ENCODE measurements at regions not wholly inside any gene's neighbourhood (a gene's known extent, or its start where the extent isn't known, plus 50 kb on each side); places are given as distances from the start of the nearest gene placed in this dataset.

GRCh38 chr3:137924628-137925027 lies 85.3 kb upstream of the CLDN18 start:
- in situ Hi-C loops (cut with HindIII; ENCODE audit: low pct_ligation_motif_present, low sequenced_read_pairs) = no loop called here
- TF ChIP-seq CTCF (IDR thresholded peaks at IDR 0.05; ENCODE audit: low read depth, low read length, missing control alignments) = no peak
- Histone ChIP-seq H3K27me3 (replicated peaks) (no peaks in the 10 kb centered on the region), H3K36me3 (replicated peaks) (no peaks in the 10 kb centered on the region), H3K4me3 (ENCODE audit: low read depth, low read length) (no peak overlapping the region), H3K27ac (no peak overlapping the region)
- no peak for DNase-seq

DNA sequence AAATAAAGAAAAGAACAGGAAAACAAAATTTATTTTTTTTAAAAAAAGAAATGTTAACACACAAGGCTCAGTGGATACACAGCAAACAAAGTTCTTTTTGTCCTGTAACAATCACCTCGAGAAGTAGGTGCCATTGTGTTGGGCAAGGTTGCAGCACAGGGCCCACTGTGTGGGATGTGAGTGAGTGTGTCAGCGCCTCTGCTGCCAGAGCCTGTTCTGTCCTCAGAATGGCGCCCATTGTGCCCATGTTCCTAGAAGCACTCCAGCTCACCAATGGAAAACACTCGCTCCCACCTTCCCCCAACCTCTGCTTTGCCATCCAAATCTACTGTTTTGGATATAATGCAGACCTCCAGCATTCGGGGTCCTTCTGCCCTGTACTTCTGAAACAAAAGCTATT lies 84.9 kb upstream of the CLDN18 start:
- Histone ChIP-seq H3K4me3 (ENCODE audit: low read depth, low read length) (no peak overlapping the region), H3K27me3 (replicated peaks) (no peaks in the 10 kb centered on the region), H3K27ac (no peak overlapping the region), H3K36me3 (replicated peaks) (no peaks in the 10 kb centered on the region)
- TF ChIP-seq CTCF (IDR thresholded peaks at IDR 0.05; ENCODE audit: low read depth, low read length, missing control alignments) = no peak
- in situ Hi-C loops (cut with HindIII; ENCODE audit: low pct_ligation_motif_present, low sequenced_read_pairs) = no loop called here
- DNase-seq = no peak

DNA sequence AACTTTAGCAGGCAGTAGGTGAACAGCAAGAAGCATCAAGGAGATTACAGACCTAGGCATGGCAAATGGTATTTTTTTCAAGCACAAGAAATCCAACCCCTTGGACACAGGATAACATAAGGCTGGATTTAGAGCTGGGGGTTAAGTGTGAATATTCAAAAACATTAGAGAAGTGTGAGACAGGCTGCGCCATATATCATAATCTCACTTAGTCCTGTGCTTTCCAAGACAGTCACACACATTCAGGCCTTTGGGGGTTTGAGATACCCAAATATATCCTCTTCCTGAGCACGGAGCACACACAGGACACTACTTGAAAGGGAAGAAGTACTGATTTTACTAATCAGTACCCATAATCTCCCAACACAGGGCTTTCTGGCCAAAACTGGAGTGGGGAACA lies 83.0 kb upstream of the CLDN18 start:
- no peak for DNase-seq
- TF ChIP-seq CTCF (IDR thresholded peaks at IDR 0.05; ENCODE audit: low read depth, low read length, missing control alignments) = no peak
- Histone ChIP-seq H3K36me3 (replicated peaks) (no peaks in the 10 kb centered on the region), H3K27ac (no peak overlapping the region), H3K4me3 (ENCODE audit: low read depth, low read length) (no peak overlapping the region), H3K27me3 (replicated peaks) (no peaks in the 10 kb centered on the region)
- in situ Hi-C loops (cut with HindIII; ENCODE audit: low pct_ligation_motif_present, low sequenced_read_pairs) = no loop called here

- DNase-seq = no peak
- no peak overlapping the region for H3K4me3 ChIP-seq (ENCODE audit: low read depth, low read length)
- no peak overlapping the region for H3K27ac ChIP-seq
- H3K36me3 ChIP-seq (replicated peaks) = no peaks in the 10 kb centered on the region
- in situ Hi-C loops (cut with HindIII; ENCODE audit: low pct_ligation_motif_present, low sequenced_read_pairs) = no loop called here
- no peaks in the 10 kb centered on the region for H3K27me3 ChIP-seq (replicated peaks)
- no peak for TF ChIP-seq CTCF (IDR thresholded peaks at IDR 0.05; ENCODE audit: low read depth, low read length, missing control alignments)
Measured at GRCh38 chr3:137930976-137931375, 79.0 kb upstream of the CLDN18 start.

GRCh38 chr3:137938876-137939275 lies 71.1 kb upstream of the CLDN18 start:
- no peaks in the 10 kb centered on the region for H3K27me3 ChIP-seq (replicated peaks)
- TF ChIP-seq CTCF (IDR thresholded peaks at IDR 0.05; ENCODE audit: low read depth, low read length, missing control alignments) = no peak
- in situ Hi-C loops (cut with HindIII; ENCODE audit: low pct_ligation_motif_present, low sequenced_read_pairs) = no loop called here
- no peak overlapping the region for H3K27ac ChIP-seq
- no peaks in the 10 kb centered on the region for H3K36me3 ChIP-seq (replicated peaks)
- DNase-seq = no peak
- H3K4me3 ChIP-seq (ENCODE audit: low read depth, low read length) = no peak overlapping the region

- no peak overlapping the region for H3K4me3 ChIP-seq (ENCODE audit: low read depth, low read length)
- no peak for TF ChIP-seq CTCF (IDR thresholded peaks at IDR 0.05; ENCODE audit: low read depth, low read length, missing control alignments)
- H3K27me3 ChIP-seq (replicated peaks) = no peaks in the 10 kb centered on the region
- no peak for DNase-seq
- H3K27ac ChIP-seq = no peak overlapping the region
- in situ Hi-C loops (cut with HindIII; ENCODE audit: low pct_ligation_motif_present, low sequenced_read_pairs) = no loop called here
- H3K36me3 ChIP-seq (replicated peaks) = no peaks in the 10 kb centered on the region
Measured at GRCh38 chr3:137944593-137944992, 65.4 kb upstream of the CLDN18 start.

Data from brain microvascular endothelial cell (primary cell).